Glutamatergic neuron (in vitro differentiated cells): ENCODE measurements at regions not wholly inside any gene's neighbourhood (a gene's known extent, or its start where the extent isn't known, plus 50 kb on each side); places are given as distances from the start of the nearest gene placed in this dataset.

Experiments used
- DNase-seq: peaks from one replicate; pipeline ENCODE4 v3.0.0; 2022
- H3K27ac Mint-ChIP-seq: one replicate; pipeline ENCODE4 v1.8.0; 2020; ENCODE audit warnings: mild to moderate bottlenecking, mixed read lengths, inconsistent platforms; ENCODE audit not compliant: unreplicated experiment
- H3K27me3 Mint-ChIP-seq: one replicate; pipeline ENCODE4 v1.8.0; 2020; ENCODE audit warnings: mild to moderate bottlenecking, moderate library complexity, mixed read lengths, inconsistent platforms; ENCODE audit not compliant: unreplicated experiment
- H3K36me3 Mint-ChIP-seq: one replicate; pipeline ENCODE4 v1.8.0; 2020; ENCODE audit warnings: mild to moderate bottlenecking, mixed read lengths, inconsistent platforms; ENCODE audit not compliant: unreplicated experiment
- H3K4me1 Mint-ChIP-seq: one replicate; pipeline ENCODE4 v1.8.0; 2020; ENCODE audit warnings: mild to moderate bottlenecking, low read depth, mixed read lengths, inconsistent platforms; ENCODE audit not compliant: unreplicated experiment
- H3K4me3 Mint-ChIP-seq: one replicate; pipeline ENCODE4 v1.8.0; 2020; ENCODE audit warnings: mild to moderate bottlenecking, mixed read lengths, inconsistent platforms; ENCODE audit not compliant: unreplicated experiment
- H3K9me3 Mint-ChIP-seq: one replicate; pipeline ENCODE4 v1.8.0; 2020; ENCODE audit warnings: mild to moderate bottlenecking, moderate library complexity, mixed read lengths, inconsistent platforms; ENCODE audit not compliant: unreplicated experiment
- TF ChIP-seq, protein P1 (sequence below): fragments of 200-600 bp; sonication (generic); IDR thresholded peaks from one replicate; pipeline ENCODE4 v1.5.0; 2021; ENCODE audit not compliant: partially characterized antibody, unreplicated experiment

DNA sequence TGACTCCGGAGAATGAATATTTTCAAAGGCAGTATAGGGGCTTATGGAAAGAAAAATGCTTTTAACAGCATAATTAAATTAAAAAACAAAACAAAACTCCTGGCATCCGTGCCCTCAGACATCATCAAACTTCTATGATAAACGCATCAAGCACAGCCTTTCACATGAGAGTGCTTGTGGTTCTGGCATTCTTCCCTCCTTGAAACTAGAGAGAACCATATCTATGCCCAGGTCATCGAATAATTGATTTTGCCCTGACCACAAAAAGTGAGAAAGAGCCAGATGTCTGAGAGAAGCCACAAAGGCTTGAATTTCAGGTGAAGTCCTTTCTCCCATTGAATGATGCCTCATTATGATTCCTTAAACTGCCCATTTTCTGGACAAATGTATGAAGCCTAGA, 286.8 kb downstream of the CBLL2 start:
- H3K4me3 Mint-ChIP-seq = no peak overlapping the region
- H3K4me1 Mint-ChIP-seq = peaks cover 3% of the 10 kb centered on the region
- H3K9me3 Mint-ChIP-seq = no peaks in the 10 kb centered on the region
- TF ChIP-seq, protein P1, sequence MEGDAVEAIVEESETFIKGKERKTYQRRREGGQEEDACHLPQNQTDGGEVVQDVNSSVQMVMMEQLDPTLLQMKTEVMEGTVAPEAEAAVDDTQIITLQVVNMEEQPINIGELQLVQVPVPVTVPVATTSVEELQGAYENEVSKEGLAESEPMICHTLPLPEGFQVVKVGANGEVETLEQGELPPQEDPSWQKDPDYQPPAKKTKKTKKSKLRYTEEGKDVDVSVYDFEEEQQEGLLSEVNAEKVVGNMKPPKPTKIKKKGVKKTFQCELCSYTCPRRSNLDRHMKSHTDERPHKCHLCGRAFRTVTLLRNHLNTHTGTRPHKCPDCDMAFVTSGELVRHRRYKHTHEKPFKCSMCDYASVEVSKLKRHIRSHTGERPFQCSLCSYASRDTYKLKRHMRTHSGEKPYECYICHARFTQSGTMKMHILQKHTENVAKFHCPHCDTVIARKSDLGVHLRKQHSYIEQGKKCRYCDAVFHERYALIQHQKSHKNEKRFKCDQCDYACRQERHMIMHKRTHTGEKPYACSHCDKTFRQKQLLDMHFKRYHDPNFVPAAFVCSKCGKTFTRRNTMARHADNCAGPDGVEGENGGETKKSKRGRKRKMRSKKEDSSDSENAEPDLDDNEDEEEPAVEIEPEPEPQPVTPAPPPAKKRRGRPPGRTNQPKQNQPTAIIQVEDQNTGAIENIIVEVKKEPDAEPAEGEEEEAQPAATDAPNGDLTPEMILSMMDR = no peak
- H3K36me3 Mint-ChIP-seq = no peaks in the 10 kb centered on the region
- no peak for DNase-seq
- H3K27me3 Mint-ChIP-seq = no peaks in the 10 kb centered on the region
- H3K27ac Mint-ChIP-seq = no peak overlapping the region

DNA sequence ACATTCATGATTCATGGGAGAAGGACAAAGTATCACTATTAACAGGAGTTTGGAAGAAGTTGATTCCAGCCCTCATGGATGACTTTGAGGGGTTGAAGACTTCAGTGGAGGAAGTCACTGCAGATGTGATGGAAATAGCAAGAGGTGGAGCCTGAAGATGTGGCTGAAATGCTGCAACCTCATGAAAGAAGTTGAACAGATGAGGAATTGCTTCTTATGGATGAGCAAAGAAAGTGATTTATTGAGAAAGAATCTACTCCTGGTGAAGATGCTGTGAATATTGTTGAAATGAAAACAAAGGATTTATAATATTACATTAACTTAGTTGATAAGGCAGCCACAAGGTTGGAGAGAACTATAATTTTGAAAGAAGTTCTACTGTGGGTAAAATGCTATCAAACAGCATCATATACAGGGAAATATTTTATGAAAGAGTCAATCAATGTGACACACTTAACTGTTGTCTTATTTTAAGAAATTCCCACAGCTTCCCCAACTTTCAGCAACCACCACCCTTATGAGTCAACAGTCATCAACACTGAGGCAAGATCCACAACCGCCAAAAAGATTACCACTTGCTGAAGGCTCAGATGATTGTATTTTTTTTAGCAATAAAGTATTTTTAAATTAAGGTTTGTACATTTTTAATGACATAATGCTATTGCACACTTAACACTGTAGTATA, 302.6 kb downstream of the CBLL2 start:
- H3K27ac Mint-ChIP-seq = no peak overlapping the region
- no peaks in the 10 kb centered on the region for H3K9me3 Mint-ChIP-seq
- H3K4me3 Mint-ChIP-seq = no peak overlapping the region
- H3K4me1 Mint-ChIP-seq = peaks cover 3% of the 10 kb centered on the region
- H3K27me3 Mint-ChIP-seq = no peaks in the 10 kb centered on the region
- TF ChIP-seq, protein P1 = no peak
- H3K36me3 Mint-ChIP-seq = no peaks in the 10 kb centered on the region
- no peak for DNase-seq

DNA sequence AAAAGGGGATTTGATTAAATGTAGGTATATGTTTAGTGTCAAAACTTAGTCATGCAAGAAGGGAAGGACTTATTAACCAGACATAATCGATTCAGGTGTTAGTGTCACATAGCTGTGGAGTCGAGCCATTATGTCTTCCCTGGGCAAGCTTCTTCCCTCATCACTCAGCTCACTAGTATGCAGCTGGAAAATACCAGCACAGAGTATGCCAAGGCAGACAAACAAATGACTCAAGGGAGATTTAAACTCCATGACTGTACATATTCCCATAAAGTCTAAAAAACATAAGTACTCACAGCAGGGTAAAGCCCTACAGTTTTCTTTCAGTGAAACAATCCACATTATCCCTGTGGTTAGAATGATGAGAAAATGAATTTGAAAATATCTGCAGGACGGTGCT, 304.5 kb downstream of the CBLL2 start:
- Mint-ChIP-seq H3K36me3 (no peaks in the 10 kb centered on the region), H3K9me3 (no peaks in the 10 kb centered on the region), H3K4me3 (no peak overlapping the region), H3K27me3 (no peaks in the 10 kb centered on the region), H3K4me1 (peaks cover 3% of the 10 kb centered on the region), H3K27ac (no peak overlapping the region)
- DNase-seq = no peak
- TF ChIP-seq, protein P1 = no peak

DNA sequence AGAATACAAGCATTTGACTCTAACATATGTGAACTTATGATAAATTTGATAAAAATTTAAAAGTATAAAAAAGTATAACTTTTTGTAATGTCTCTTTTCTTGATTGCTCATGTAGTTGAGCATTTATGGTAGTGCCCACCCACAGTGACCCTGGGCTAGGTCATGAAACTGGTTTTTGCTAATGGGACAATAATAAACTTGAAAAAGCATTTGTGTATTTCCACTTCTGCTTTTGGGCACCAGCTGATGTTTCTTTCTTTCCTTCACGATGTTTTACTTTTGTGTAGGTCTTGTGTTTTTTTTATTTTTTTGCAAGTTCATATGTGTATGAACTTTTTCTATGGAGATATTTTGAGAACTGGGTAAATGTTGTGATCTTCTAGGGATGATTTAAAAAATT, 313.1 kb downstream of the CBLL2 start:
- no peak for DNase-seq

DNA sequence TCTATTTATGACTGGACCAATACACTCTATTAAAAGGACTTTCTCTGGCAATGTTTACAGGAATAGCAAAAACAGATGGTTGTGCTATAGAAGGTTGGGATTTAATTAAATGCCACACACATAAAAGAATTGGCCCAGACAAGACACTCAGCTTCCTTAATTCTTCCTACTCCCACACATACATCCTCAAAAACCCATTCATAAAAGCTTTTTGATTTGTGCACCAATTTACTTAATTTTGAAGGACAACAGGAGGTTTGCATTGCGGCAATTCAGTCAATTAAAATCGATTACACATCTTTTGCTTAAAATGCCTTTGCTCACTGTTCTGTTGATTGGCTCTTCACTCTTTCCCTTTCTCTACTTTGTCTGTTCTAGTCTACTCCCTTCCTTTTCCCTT, 317.1 kb downstream of the CBLL2 start:
- TF ChIP-seq, protein P1 = no peak
- H3K9me3 Mint-ChIP-seq = no peaks in the 10 kb centered on the region
- no peaks in the 10 kb centered on the region for H3K27me3 Mint-ChIP-seq
- H3K27ac Mint-ChIP-seq = no peak overlapping the region
- no peaks in the 10 kb centered on the region for H3K36me3 Mint-ChIP-seq
- no peak overlapping the region for H3K4me3 Mint-ChIP-seq
- no peak for DNase-seq
- H3K4me1 Mint-ChIP-seq = no peaks in the 10 kb centered on the region

More for the DNA sequence above, 313.1 kb downstream of the CBLL2 start:
- H3K4me3 Mint-ChIP-seq = no peak overlapping the region
- TF ChIP-seq, protein P1 = no peak
- no peaks in the 10 kb centered on the region for H3K9me3 Mint-ChIP-seq
- H3K27me3 Mint-ChIP-seq = no peaks in the 10 kb centered on the region
- no peaks in the 10 kb centered on the region for H3K36me3 Mint-ChIP-seq
- no peak overlapping the region for H3K27ac Mint-ChIP-seq
- no peaks in the 10 kb centered on the region for H3K4me1 Mint-ChIP-seq
